HCT116 (cell line): ENCODE measurements at regions not wholly inside any gene's neighbourhood (a gene's known extent, or its start where the extent isn't known, plus 50 kb on each side); places are given as distances from the start of the nearest gene placed in this dataset.

Experiments
- ATAC-seq: fragments of 200-7000 bp; cut with Tn5 transposase; 2 replicates; pipeline ENCODE4 v1.9.1; 2020; ENCODE audit warnings: mild to moderate bottlenecking, moderate library complexity
- BruUV-seq: library from RNA; stranded (reverse); fragments of 400-500 nt; replicated peaks from 2 replicates; lab custom pipeline; 2021; lab: Mats Ljungman, UMichigan
- CTCF ChIA-PET: fragments of 300-600 bp; sonication (Branson Sonifier 250); formaldehyde crosslinking; loops from one replicate; lab custom pipeline; 2021; ENCODE audit warnings: antibody characterized with exemption; lab: Charles Lee
- POLR2A ChIA-PET: fragments of 300-600, 350-600 bp; sonication (Branson Sonifier 250); formaldehyde crosslinking; loops from one replicate; lab custom pipeline; 2021; ENCODE audit warnings: antibody characterized with exemption; lab: Charles Lee
- RAD21 ChIA-PET, 2 experiments: fragments of 300-600 bp; sonication (Branson Sonifier 250); formaldehyde crosslinking; loops; one replicate each; lab custom pipeline; 2023; ENCODE audit warnings: low total read pairs in 2 of 2; ENCODE audit not compliant: uncharacterized antibody in 2 of 2, unreplicated experiment in 2 of 2, low non-redundant PET in 1 of 2; lab: Charles Lee
- DNase-seq: peaks from one replicate; pipeline ENCODE4 v3.0.0-alpha.2; 2010; ENCODE audit warnings: low read depth, low spot score
- H2AFZ ChIP-seq: fragments of 200-600 bp; shearing (Covaris generic), sonication (generic); 2 replicates; pipeline ENCODE4 v1.6.1; 2017; ENCODE audit warnings: low read depth, mixed run types, mixed read lengths, antibody characterized with exemption, low read length; ENCODE audit not compliant: poor library complexity, severe bottlenecking
- H3K27ac ChIP-seq: 2 replicates; pipeline ENCODE4 v1.5.1; 2012; ENCODE audit warnings: low read depth, low read length
- H3K27me3 ChIP-seq: fragments of 200-600 bp; sonication (generic); 2 replicates; pipeline ENCODE4 v1.6.1; 2016; ENCODE audit warnings: mixed run types, low read length, mixed read lengths; ENCODE audit not compliant: insufficient read depth
- H3K36me3 ChIP-seq, 2 experiments: fragments of 200-500 bp in 1 of 2; fragments of 200-600 bp in 1 of 2; sonication (Bioruptor generic) in 1 of 2; sonication (generic) in 1 of 2; 2 replicates each; pipeline versions ENCODE4 v1.5.1 to v1.6.1; 2014 to 2016; ENCODE audit warnings: low read length in 2 of 2, inconsistent platforms in 1 of 2, mixed read lengths in 1 of 2, mixed run types in 1 of 2; ENCODE audit not compliant: insufficient read depth in 2 of 2, control insufficient read depth in 1 of 2
- H3K4me1 ChIP-seq, 2 experiments: fragments of 200-600 bp in 1 of 2; sonication (generic) in 1 of 2; 2 replicates each; pipeline versions ENCODE4 v1.5.1 to v1.6.1; 2012 to 2017; ENCODE audit warnings: low read length in 2 of 2, inconsistent platforms in 1 of 2, mild to moderate bottlenecking in 1 of 2, mixed read lengths in 1 of 2, mixed run types in 1 of 2, moderate library complexity in 1 of 2; ENCODE audit not compliant: insufficient read depth in 2 of 2, control insufficient read depth in 1 of 2
- H3K4me2 ChIP-seq: fragments of 200-600 bp; sonication (generic); 2 replicates; pipeline ENCODE4 v1.6.1; 2017; ENCODE audit warnings: mixed run types, low read length, mixed read lengths
- H3K4me3 ChIP-seq, 2 experiments: fragments of 200-600 bp in 1 of 2; sonication (generic) in 1 of 2; replicated peaks in 1 of 2; 2 replicates each; pipeline ENCODE4 v1.5.1; 2011 to 2016; ENCODE audit warnings: low read length in 2 of 2, control low read depth in 1 of 2, low read depth in 1 of 2, mild to moderate bottlenecking in 1 of 2, mixed read lengths in 1 of 2, mixed run types in 1 of 2
- H3K79me2 ChIP-seq: fragments of 200-600 bp; sonication (generic); 2 replicates; pipeline ENCODE4 v1.6.1; 2017; ENCODE audit warnings: mild to moderate bottlenecking, mixed run types, low read length, moderate library complexity, mixed read lengths; ENCODE audit not compliant: insufficient read depth
- H3K9ac ChIP-seq: fragments of 200-600 bp; sonication (generic); 2 replicates; pipeline ENCODE4 v1.6.1; 2016; ENCODE audit warnings: low read length, mixed read lengths
- H3K9me2 ChIP-seq: fragments of 200-600 bp; sonication (generic), shearing (Covaris generic); 2 replicates; pipeline ENCODE4 v1.6.1; 2017; ENCODE audit warnings: mixed run types, mild to moderate bottlenecking, moderate library complexity; ENCODE audit not compliant: insufficient read depth
- H3K9me3 ChIP-seq, 2 experiments: fragments of 200-500 bp in 1 of 2; fragments of 200-600 bp in 1 of 2; sonication (Bioruptor generic) in 1 of 2; sonication (generic) in 1 of 2; 2 replicates each; pipeline ENCODE4 v1.6.1; 2014 to 2017; ENCODE audit warnings: low read length in 2 of 2, mixed read lengths in 2 of 2, inconsistent platforms in 1 of 2, low read depth in 1 of 2, mild to moderate bottlenecking in 1 of 2, mixed run types in 1 of 2, moderate library complexity in 1 of 2; ENCODE audit not compliant: control insufficient read depth in 1 of 2, insufficient read depth in 1 of 2
- H4K20me1 ChIP-seq: fragments of 200-600 bp; sonication (generic), shearing (Covaris generic); 2 replicates; pipeline ENCODE4 v1.6.1; 2017; ENCODE audit warnings: mixed run types, mild to moderate bottlenecking, moderate library complexity; ENCODE audit not compliant: insufficient read depth
- JUND ChIP-seq: IDR thresholded peaks from 2 replicates; pipeline ENCODE4 v1.6.1; 2012
- POLR2A ChIP-seq: IDR thresholded peaks from 2 replicates; pipeline ENCODE4 v1.7.0; 2011; ENCODE audit warnings: borderline replicate concordance; ENCODE audit not compliant: insufficient read depth, insufficient read length; ENCODE audit errors: extremely low read depth
- SP1 ChIP-seq: IDR thresholded peaks from 2 replicates; pipeline ENCODE4 v1.6.1; 2012; ENCODE audit warnings: low read depth
- ZFX ChIP-seq: fragments of 450-650 bp; IDR thresholded peaks from 2 replicates; pipeline ENCODE4 v1.6.1; 2017
- intact Hi-C: fragments of 100-400 bp; cut with micrococcal nuclease; formaldehyde crosslinking; loops from 2 replicates; pipeline ENCODE4 v1.10.0; 2022
- TF ChIP-seq, protein P1 (sequence below): IDR thresholded peaks from 2 replicates; pipeline ENCODE4 v1.6.1; 2012

DNA sequence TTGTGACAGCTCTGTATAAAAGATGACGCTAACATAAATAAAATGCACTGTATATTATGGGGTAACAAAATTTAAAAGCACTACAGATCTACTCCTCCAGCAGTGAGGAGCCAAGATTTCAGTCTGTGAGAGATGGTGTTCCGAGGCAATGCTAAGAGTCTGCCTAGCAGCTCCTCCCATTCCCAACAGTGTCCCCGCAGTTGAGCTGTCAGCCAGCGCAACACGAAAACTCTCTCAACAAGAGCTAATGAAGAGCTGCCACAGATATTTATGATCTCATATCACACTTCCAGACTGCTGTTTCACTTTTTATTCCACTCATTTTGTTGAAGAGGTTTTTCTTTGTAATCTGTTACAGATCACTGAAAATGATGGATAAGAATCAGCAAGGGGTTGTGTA is 53.9 kb upstream of the ESRRG start:
- DNase-seq (no peak), ATAC-seq (no peak)
- no peak overlapping the region for H2AFZ ChIP-seq
- no peaks in the 10 kb centered on the region for H4K20me1 ChIP-seq
- POLR2A ChIA-PET: no interaction called here
- H3K9me3 ChIP-seq: no peaks in the 10 kb centered on the region
- H3K9me2 ChIP-seq: no peaks in the 10 kb centered on the region
- no peaks in the 10 kb centered on the region for H3K27me3 ChIP-seq
- RAD21 ChIA-PET: no interaction called here
- no TSS peak for BruUV-seq
- no peak overlapping the region for H3K4me3 ChIP-seq
- H3K4me1 ChIP-seq: no peaks in the 10 kb centered on the region
- H3K4me2 ChIP-seq: no peak overlapping the region
- CTCF ChIA-PET: no interaction called here
- H3K36me3 ChIP-seq: no peaks in the 10 kb centered on the region
- TF ChIP-seq, protein P1, sequence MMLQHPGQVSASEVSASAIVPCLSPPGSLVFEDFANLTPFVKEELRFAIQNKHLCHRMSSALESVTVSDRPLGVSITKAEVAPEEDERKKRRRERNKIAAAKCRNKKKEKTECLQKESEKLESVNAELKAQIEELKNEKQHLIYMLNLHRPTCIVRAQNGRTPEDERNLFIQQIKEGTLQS: no peak
- TF ChIP-seq POLR2A: no peak
- no peak for TF ChIP-seq SP1
- no peak for TF ChIP-seq JUND
- no peak for TF ChIP-seq ZFX
- no peaks in the 10 kb centered on the region for H3K79me2 ChIP-seq
- intact Hi-C loops: no loop called here
- no peak overlapping the region for H3K27ac ChIP-seq
- H3K9ac ChIP-seq: no peak overlapping the region
